ENCODE measurements at regions not wholly inside any gene's neighbourhood (a gene's known extent, or its start where the extent isn't known, plus 50 kb on each side); places are given as distances from the start of the nearest gene placed in this dataset.

- Histone ChIP-seq H3K9me2 (ENCODE audit: insufficient read depth) (no peaks in the 10 kb centered on the region), H4K20me1 (ENCODE audit: insufficient read depth) (no peaks in the 10 kb centered on the region), H3K27me3 (ENCODE audit: insufficient read depth, low read depth) (peaks cover 31% of the 10 kb centered on the region), H3K9me3 (ENCODE audit: insufficient read depth, low read depth) (no peaks in the 10 kb centered on the region), H2AFZ (no peak overlapping the region), H3K79me2 (ENCODE audit: low read depth) (no peaks in the 10 kb centered on the region), H3F3A (ENCODE audit: insufficient read depth, low read depth) (no peaks in the 10 kb centered on the region), H3K27ac (no peak overlapping the region), H3K36me3 (ENCODE audit: low read depth) (no peaks in the 10 kb centered on the region), H3K4me3 (no peak overlapping the region), H3K4me1 (replicated peaks; ENCODE audit: insufficient read depth) (no peaks in the 10 kb centered on the region), H3K4me2 (no peak overlapping the region)
- ChIA-PET POLR2A (ENCODE audit: unreplicated experiment) (no interaction called here), CTCF (no interaction called here)
- no TSS peak for BruUV-seq (replicated peaks)
- intact Hi-C loops (cut with micrococcal nuclease; ENCODE audit: unreplicated experiment): no loop called here
- no peak for TF ChIP-seq CTCF (conservative IDR thresholded peaks at IDR 0.05)
- no peak for TF ChIP-seq EZH2 (IDR thresholded peaks at IDR 0.05; ENCODE audit: low read depth)
- no peak for DNase-seq
These were observed 235.9 kb downstream of the ARRDC4 start for GRCh38 chr15:98196371-98196770.

GRCh38 chr15:98202256-98202655 is 241.8 kb downstream of the ARRDC4 start:
- Histone ChIP-seq H3K4me2 (no peak overlapping the region), H3F3A (ENCODE audit: insufficient read depth, low read depth) (no peaks in the 10 kb centered on the region), H3K36me3 (ENCODE audit: low read depth) (no peaks in the 10 kb centered on the region), H4K20me1 (ENCODE audit: insufficient read depth) (no peaks in the 10 kb centered on the region), H3K27ac (no peak overlapping the region), H2AFZ (no peak overlapping the region), H3K9me2 (ENCODE audit: insufficient read depth) (no peaks in the 10 kb centered on the region), H3K79me2 (ENCODE audit: low read depth) (no peaks in the 10 kb centered on the region), H3K4me1 (replicated peaks; ENCODE audit: insufficient read depth) (no peaks in the 10 kb centered on the region), H3K27me3 (ENCODE audit: insufficient read depth, low read depth) (no peaks in the 10 kb centered on the region), H3K9me3 (ENCODE audit: insufficient read depth, low read depth) (no peaks in the 10 kb centered on the region), H3K4me3 (no peak overlapping the region)
- DNase-seq: no peak
- POLR2A ChIA-PET (ENCODE audit: unreplicated experiment): no interaction called here
- TF ChIP-seq EZH2 (IDR thresholded peaks at IDR 0.05; ENCODE audit: low read depth): no peak
- no peak for TF ChIP-seq CTCF (conservative IDR thresholded peaks at IDR 0.05)
- intact Hi-C loops (cut with micrococcal nuclease; ENCODE audit: unreplicated experiment): no loop called here
- CTCF ChIA-PET: no interaction called here
- BruUV-seq (replicated peaks): no TSS peak

- H3K27ac ChIP-seq: no peak overlapping the region
- TF ChIP-seq CTCF (conservative IDR thresholded peaks at IDR 0.05) (no peak), EZH2 (IDR thresholded peaks at IDR 0.05; ENCODE audit: low read depth) (no peak)
- no peaks in the 10 kb centered on the region for H3K4me1 ChIP-seq (replicated peaks; ENCODE audit: insufficient read depth)
- H3K27me3 ChIP-seq (ENCODE audit: insufficient read depth, low read depth): no peaks in the 10 kb centered on the region
- BruUV-seq (replicated peaks): no TSS peak
- POLR2A ChIA-PET (ENCODE audit: unreplicated experiment): no interaction called here
- intact Hi-C loops (cut with micrococcal nuclease; ENCODE audit: unreplicated experiment): no loop called here
- H3K79me2 ChIP-seq (ENCODE audit: low read depth): no peaks in the 10 kb centered on the region
- H3K36me3 ChIP-seq (ENCODE audit: low read depth): no peaks in the 10 kb centered on the region
- H4K20me1 ChIP-seq (ENCODE audit: insufficient read depth): no peaks in the 10 kb centered on the region; the same call in 1 of the 2 replicates
- H3F3A ChIP-seq (ENCODE audit: insufficient read depth, low read depth): no peaks in the 10 kb centered on the region
- no peak overlapping the region for H2AFZ ChIP-seq
- DNase-seq: no peak
- no peaks in the 10 kb centered on the region for H3K9me3 ChIP-seq (ENCODE audit: insufficient read depth, low read depth)
- no peak overlapping the region for H3K4me2 ChIP-seq
- no peak overlapping the region for H3K4me3 ChIP-seq
- CTCF ChIA-PET: no interaction called here
- H3K9me2 ChIP-seq (ENCODE audit: insufficient read depth): no peaks in the 10 kb centered on the region
These were observed 243.6 kb downstream of the ARRDC4 start for GRCh38 chr15:98203872-98204660.
